PC-9 (cell line): ENCODE measurements at regions not wholly inside any gene's neighbourhood (a gene's known extent, or its start where the extent isn't known, plus 50 kb on each side); places are given as distances from the start of the nearest gene placed in this dataset.

ENCODE experiments used
- BruUV-seq: library from RNA; stranded (reverse); fragments of 400-500 nt; replicated peaks from 2 replicates; lab custom pipeline; 2021; lab: Mats Ljungman, UMichigan
- CTCF ChIA-PET: fragments of 300-600 bp; sonication (Branson Sonifier 250); formaldehyde crosslinking; loops from one replicate; lab custom pipeline; 2022; ENCODE audit warnings: antibody characterized with exemption; lab: Charles Lee
- POLR2A ChIA-PET: fragments of 300-600 bp; sonication (Branson Sonifier 250); formaldehyde crosslinking; loops from one replicate; lab custom pipeline; 2022; ENCODE audit warnings: antibody characterized with exemption; ENCODE audit not compliant: unreplicated experiment; lab: Charles Lee
- DNase-seq, 2 experiments: peaks; one replicate each; pipeline versions ENCODE4 v3.0.0 to v3.0.0-alpha.2; 2015 to 2022; ENCODE audit warnings: mixed read lengths in 1 of 2
- H2AFZ ChIP-seq: fragments of 200-600 bp; sonication (generic); 2 replicates; pipeline ENCODE4 v1.8.1; 2017; ENCODE audit warnings: antibody characterized with exemption
- H3F3A ChIP-seq: fragments of 200-600 bp; sonication (generic); 2 replicates; pipeline ENCODE4 v1.8.1; 2017; ENCODE audit warnings: antibody characterized with exemption, mild to moderate bottlenecking, low read depth; ENCODE audit not compliant: insufficient read depth
- H3K27ac ChIP-seq: fragments of 200-600 bp; sonication (generic); 2 replicates; pipeline ENCODE4 v1.6.1; 2016; ENCODE audit warnings: mixed run types
- H3K27me3 ChIP-seq: fragments of 200-600 bp; sonication (generic); 2 replicates; pipeline ENCODE4 v1.6.1; 2016; ENCODE audit warnings: low read depth, mixed run types; ENCODE audit not compliant: insufficient read depth
- H3K36me3 ChIP-seq: fragments of 200-600 bp; sonication (generic); 2 replicates; pipeline ENCODE4 v1.6.1; 2016; ENCODE audit warnings: low read depth, mixed run types
- H3K4me1 ChIP-seq: fragments of 200-600 bp; sonication (generic); replicated peaks from 2 replicates; pipeline ENCODE4 v1.6.1; 2016; ENCODE audit warnings: mixed run types; ENCODE audit not compliant: insufficient read depth
- H3K4me2 ChIP-seq: fragments of 200-600 bp; sonication (generic); 2 replicates; pipeline ENCODE4 v1.6.1; 2017; ENCODE audit warnings: mixed run types
- H3K4me3 ChIP-seq: fragments of 200-600 bp; sonication (generic); 2 replicates; pipeline ENCODE4 v1.6.1; 2016; ENCODE audit warnings: mixed run types
- H3K79me2 ChIP-seq: fragments of 200-600 bp; sonication (generic); 2 replicates; pipeline ENCODE4 v1.6.1; 2017; ENCODE audit warnings: low read depth, mixed run types
- H3K9me2 ChIP-seq: fragments of 200-600 bp; sonication (generic); 2 replicates; pipeline ENCODE4 v1.8.1; 2017; ENCODE audit warnings: mild to moderate bottlenecking; ENCODE audit not compliant: insufficient read depth
- H3K9me3 ChIP-seq: fragments of 200-600 bp; sonication (generic); 2 replicates; pipeline ENCODE4 v1.8.1; 2016; ENCODE audit warnings: low read depth; ENCODE audit not compliant: insufficient read depth
- H4K20me1 ChIP-seq: fragments of 200-600 bp; sonication (generic); 2 replicates; pipeline ENCODE4 v1.8.1; 2017; ENCODE audit not compliant: insufficient read depth
- CTCF ChIP-seq: fragments of 200-600 bp; sonication (generic); conservative IDR thresholded peaks from 2 replicates; pipeline ENCODE4 v1.6.1; 2017; ENCODE audit warnings: mixed run types, antibody characterized with exemption, mild to moderate bottlenecking, moderate library complexity
- EZH2 ChIP-seq: fragments of 200-600 bp; sonication (generic); IDR thresholded peaks from 2 replicates; pipeline ENCODE4 v1.8.0; 2017; ENCODE audit warnings: antibody characterized with exemption, low read depth
- intact Hi-C: fragments of 100-400 bp; cut with micrococcal nuclease; formaldehyde crosslinking; loops from one replicate; pipeline ENCODE4 v1.10.0; 2022; ENCODE audit not compliant: unreplicated experiment

- Histone ChIP-seq H2AFZ (no peak overlapping the region), H3F3A (peaks cover 9% of the 10 kb centered on the region; the same call in 1 of the 2 replicates), H3K79me2 (no peaks in the 10 kb centered on the region), H3K9me2 (no peaks in the 10 kb centered on the region), H3K27me3 (no peaks in the 10 kb centered on the region), H3K4me3 (no peak overlapping the region), H3K9me3 (peaks cover 11% of the 10 kb centered on the region; the same call in 1 of the 2 replicates), H3K4me2 (no peak overlapping the region), H4K20me1 (no peaks in the 10 kb centered on the region), H3K4me1 (peaks cover 6% of the 10 kb centered on the region; the same call in 1 of the 2 replicates), H3K36me3 (no peaks in the 10 kb centered on the region), H3K27ac (no peak overlapping the region)
- DNase-seq = no peak
- TF ChIP-seq EZH2 (no peak), CTCF (no peak)
- ChIA-PET CTCF (no interaction called here), POLR2A (no interaction called here)
- BruUV-seq = no TSS peak
- intact Hi-C loops = no loop called here
Measured at GRCh38 chr22:27222178-27222577, 564.8 kb downstream of the MIAT start.

GRCh38 chr22:27223317-27224177, 566.2 kb downstream of the MIAT start:
- Histone ChIP-seq H2AFZ (no peak overlapping the region), H3K4me2 (no peak overlapping the region), H3K9me2 (no peaks in the 10 kb centered on the region), H3K79me2 (no peaks in the 10 kb centered on the region), H3K27me3 (no peaks in the 10 kb centered on the region), H3K27ac (no peak overlapping the region), H3F3A (peaks cover 9% of the 10 kb centered on the region; the same call in 1 of the 2 replicates), H3K4me1 (peaks cover 6% of the 10 kb centered on the region; the same call in 1 of the 2 replicates), H3K4me3 (no peak overlapping the region), H3K36me3 (no peaks in the 10 kb centered on the region), H4K20me1 (no peaks in the 10 kb centered on the region), H3K9me3 (peaks cover 11% of the 10 kb centered on the region; the same call in 1 of the 2 replicates)
- DNase-seq = peak; percentile 20 to 80
- intact Hi-C loops = no loop called here
- CTCF ChIA-PET = no interaction called here
- no peak for TF ChIP-seq CTCF
- TF ChIP-seq EZH2 = no peak
- POLR2A ChIA-PET = no interaction called here
- BruUV-seq = no TSS peak

- BruUV-seq = no TSS peak
- no peak overlapping the region for H3K27ac ChIP-seq
- H4K20me1 ChIP-seq = no peaks in the 10 kb centered on the region
- no peaks in the 10 kb centered on the region for H3K27me3 ChIP-seq
- no peak for DNase-seq
- no peak overlapping the region for H2AFZ ChIP-seq
- H3K4me3 ChIP-seq = no peak overlapping the region
- H3K4me1 ChIP-seq = peaks cover 6% of the 10 kb centered on the region; the same call in 1 of the 2 replicates
- POLR2A ChIA-PET = no interaction called here
- intact Hi-C loops = no loop called here
- TF ChIP-seq EZH2 (no peak), CTCF (no peak)
- no peaks in the 10 kb centered on the region for H3K36me3 ChIP-seq
- H3F3A ChIP-seq = peaks cover 9% of the 10 kb centered on the region; the same call in 1 of the 2 replicates
- no peaks in the 10 kb centered on the region for H3K79me2 ChIP-seq
- peaks cover 11% of the 10 kb centered on the region; the same call in 1 of the 2 replicates for H3K9me3 ChIP-seq
- H3K4me2 ChIP-seq = no peak overlapping the region
- H3K9me2 ChIP-seq = no peaks in the 10 kb centered on the region
- CTCF ChIA-PET = no interaction called here
Measured at GRCh38 chr22:27224485-27225374, 567.3 kb downstream of the MIAT start.
